ENCODE measurements at regions not wholly inside any gene's neighbourhood (a gene's known extent, or its start where the extent isn't known, plus 50 kb on each side); places are given as distances from the start of the nearest gene placed in this dataset.

DNA sequence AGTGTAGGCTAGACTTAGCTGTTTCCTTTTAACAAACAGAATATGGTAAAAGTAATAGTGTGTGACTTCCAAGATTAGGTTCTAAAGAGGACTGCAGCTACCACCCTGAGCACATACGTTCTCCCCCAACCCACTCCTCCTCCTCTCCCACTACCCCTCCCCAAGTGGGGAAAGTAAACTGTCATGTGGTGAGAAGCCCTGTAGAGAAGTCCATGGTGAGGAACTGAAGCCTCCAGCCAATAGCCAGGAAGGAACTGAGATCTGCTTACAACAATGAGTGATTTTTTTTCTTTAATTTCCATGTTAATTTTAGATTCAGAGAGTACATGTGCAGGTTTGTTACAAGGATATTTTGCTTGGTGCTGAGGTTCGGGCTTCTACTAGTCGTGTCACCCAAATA lies 57.0 kb upstream of the EGLN3 start:
- DNase-seq = no peak

DNA sequence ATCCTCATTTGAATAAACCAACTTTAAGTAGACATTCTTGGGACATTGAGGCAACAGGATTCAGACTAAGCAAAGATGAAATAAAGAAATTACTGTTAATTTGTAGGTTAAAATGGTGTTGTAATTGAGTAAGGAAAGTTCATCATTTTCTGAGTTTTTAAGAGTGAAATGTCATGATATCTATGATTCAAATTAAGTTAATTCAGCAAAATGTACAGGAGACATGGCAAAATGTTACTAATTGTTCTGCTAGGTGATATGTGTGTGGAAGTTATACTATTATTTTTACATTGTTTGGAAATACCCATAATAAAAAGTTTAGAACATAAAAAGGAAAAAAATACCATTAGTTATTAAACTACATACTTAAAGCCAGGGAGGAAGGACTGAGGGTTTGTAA lies 55.0 kb upstream of the EGLN3 start:
- no peak for DNase-seq

DNA sequence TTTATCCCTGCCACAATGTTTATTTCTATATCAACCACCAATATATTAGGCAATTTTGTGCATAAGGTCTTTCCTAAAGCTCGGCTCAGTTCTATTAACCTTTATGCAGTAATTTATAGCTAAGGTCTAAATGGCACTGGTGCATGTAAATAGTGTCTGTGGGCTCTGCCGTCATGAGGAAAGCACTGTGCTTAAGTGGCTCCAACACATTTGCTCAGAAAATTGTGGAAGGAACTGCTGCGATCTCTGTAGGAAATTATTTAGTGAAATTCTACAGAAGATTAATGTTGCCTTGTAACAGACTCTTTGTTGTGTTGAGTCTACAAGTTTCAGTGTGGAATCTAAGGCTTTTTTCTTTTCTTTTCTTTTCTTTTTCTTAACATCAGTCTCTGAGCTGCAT lies 54.0 kb upstream of the EGLN3 start:
- no peak for DNase-seq

DNA sequence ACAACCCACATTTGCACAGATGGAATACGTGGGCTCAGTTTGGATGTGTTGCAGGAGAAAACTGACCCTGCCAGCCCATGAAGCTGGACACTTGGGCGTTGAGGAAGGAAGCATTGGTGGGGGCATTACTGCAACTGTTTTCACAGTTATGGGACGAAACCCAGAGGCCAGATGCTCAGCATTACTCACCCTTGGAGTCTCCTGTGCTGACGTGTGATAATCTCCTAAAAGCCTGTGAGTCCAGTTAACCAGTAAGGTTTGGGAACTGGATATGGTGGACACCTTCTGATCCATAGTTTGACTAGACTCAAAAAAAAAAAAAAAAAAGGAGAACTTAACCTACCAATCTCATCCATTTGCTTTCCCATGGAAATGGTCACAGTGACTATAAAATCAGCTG lies 52.8 kb upstream of the EGLN3 start:
- DNase-seq = no peak

DNA sequence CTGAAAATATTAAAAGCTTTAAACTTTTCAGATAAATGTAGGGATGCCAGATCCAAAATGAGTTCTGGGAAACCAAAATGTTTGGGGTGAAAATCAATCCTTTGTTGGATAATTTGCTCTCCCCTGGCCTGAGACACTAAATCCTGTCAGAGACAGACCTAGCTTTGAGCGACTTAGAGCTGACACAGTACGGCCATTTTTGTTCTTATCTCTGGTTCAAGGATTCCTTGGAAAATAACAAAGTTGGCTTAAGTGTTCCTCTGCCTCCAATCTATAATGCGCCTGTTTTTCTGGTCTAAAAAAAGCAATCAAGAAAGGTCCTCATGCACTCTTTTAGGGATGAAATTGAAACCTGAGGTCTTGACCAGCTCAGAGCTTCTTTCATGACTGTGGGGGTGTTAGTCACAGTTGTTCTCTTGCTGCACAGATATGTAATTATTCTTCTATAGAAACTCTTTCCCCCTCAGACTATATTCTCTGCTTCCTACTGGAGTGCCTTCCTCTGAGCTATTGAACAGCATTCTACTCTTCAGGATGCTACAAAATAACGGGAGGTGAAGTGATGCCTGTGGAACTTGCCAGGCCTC lies 52.3 kb upstream of the EGLN3 start:
- no peak for DNase-seq
